ENCODE measurements at regions not wholly inside any gene's neighbourhood (a gene's known extent, or its start where the extent isn't known, plus 50 kb on each side); places are given as distances from the start of the nearest gene placed in this dataset.

GRCh38 chr14:30507209-30507608 is 51.7 kb upstream of the G2E3 start:
- TF ChIP-seq CTCF (IDR thresholded peaks at IDR 0.05) = no peak
- TF ChIP-seq POLR2A (IDR thresholded peaks at IDR 0.05) = no peak
- no peak for TF ChIP-seq POLR2AphosphoS5 (IDR thresholded peaks at IDR 0.05)

Measured in breast epithelium (tissue), 3 donors.